ENCODE measurements at regions not wholly inside any gene's neighbourhood (a gene's known extent, or its start where the extent isn't known, plus 50 kb on each side); places are given as distances from the start of the nearest gene placed in this dataset.

DNA sequence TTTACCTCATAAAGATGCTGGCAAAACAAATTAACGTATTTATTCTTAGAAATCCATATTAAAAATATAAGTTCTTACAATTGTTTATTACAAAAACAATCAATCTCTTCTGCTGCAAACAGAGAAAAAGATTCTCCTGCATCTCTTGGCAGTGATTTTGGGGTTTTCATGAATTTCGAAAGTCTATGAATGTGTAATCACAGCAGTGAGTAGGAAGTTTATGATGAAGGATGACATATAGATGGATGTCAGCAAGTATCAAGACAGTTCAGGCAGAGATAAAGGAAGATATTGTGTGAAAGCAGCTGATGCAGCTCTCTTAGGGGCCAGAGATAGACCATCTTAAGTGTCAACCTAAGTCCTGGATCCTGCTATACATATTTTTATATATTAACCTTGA is 196.9 kb upstream of the BANK1 start:
- TF ChIP-seq POLR2AphosphoS5 (IDR thresholded peaks at IDR 0.05) (no peak), CTCF (IDR thresholded peaks at IDR 0.05; ENCODE audit: poor library complexity, severe bottlenecking) (no peak), EZH2 (IDR thresholded peaks at IDR 0.05; ENCODE audit: borderline replicate concordance, insufficient read depth, low read length, poor library complexity, severe bottlenecking) (no peak), RAD21 (conservative IDR thresholded peaks at IDR 0.05) (no peak), TAF1 (IDR thresholded peaks at IDR 0.05; ENCODE audit: low read depth) (no peak), EP300 (conservative IDR thresholded peaks at IDR 0.05; ENCODE audit: poor library complexity, severe bottlenecking) (no peak), SMC3 (conservative IDR thresholded peaks at IDR 0.05; ENCODE audit: poor library complexity) (no peak), MXI1 (conservative IDR thresholded peaks at IDR 0.05; ENCODE audit: poor library complexity, severe bottlenecking) (no peak)
- TF ChIP-seq, protein P1, sequence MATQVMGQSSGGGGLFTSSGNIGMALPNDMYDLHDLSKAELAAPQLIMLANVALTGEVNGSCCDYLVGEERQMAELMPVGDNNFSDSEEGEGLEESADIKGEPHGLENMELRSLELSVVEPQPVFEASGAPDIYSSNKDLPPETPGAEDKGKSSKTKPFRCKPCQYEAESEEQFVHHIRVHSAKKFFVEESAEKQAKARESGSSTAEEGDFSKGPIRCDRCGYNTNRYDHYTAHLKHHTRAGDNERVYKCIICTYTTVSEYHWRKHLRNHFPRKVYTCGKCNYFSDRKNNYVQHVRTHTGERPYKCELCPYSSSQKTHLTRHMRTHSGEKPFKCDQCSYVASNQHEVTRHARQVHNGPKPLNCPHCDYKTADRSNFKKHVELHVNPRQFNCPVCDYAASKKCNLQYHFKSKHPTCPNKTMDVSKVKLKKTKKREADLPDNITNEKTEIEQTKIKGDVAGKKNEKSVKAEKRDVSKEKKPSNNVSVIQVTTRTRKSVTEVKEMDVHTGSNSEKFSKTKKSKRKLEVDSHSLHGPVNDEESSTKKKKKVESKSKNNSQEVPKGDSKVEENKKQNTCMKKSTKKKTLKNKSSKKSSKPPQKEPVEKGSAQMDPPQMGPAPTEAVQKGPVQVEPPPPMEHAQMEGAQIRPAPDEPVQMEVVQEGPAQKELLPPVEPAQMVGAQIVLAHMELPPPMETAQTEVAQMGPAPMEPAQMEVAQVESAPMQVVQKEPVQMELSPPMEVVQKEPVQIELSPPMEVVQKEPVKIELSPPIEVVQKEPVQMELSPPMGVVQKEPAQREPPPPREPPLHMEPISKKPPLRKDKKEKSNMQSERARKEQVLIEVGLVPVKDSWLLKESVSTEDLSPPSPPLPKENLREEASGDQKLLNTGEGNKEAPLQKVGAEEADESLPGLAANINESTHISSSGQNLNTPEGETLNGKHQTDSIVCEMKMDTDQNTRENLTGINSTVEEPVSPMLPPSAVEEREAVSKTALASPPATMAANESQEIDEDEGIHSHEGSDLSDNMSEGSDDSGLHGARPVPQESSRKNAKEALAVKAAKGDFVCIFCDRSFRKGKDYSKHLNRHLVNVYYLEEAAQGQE (IDR thresholded peaks at IDR 0.05; ENCODE audit: borderline replicate concordance) = no peak
